Mononuclear cell (primary cell): ENCODE measurements at regions not wholly inside any gene's neighbourhood (a gene's known extent, or its start where the extent isn't known, plus 50 kb on each side); places are given as distances from the start of the nearest gene placed in this dataset.
"Not testable (repeated sequence)": the region's sequence is repeated elsewhere in the genome, so short reads cannot be mapped to it uniquely, and the experiment has no call there.

Source experiments
- H3K27me3 ChIP-seq: 2 replicates; pipeline ENCODE4 v1.6.0; 2011; ENCODE audit warnings: low read length, control low read depth; ENCODE audit not compliant: insufficient read depth
- H3K4me1 ChIP-seq: 2 replicates; pipeline ENCODE4 v1.5.1; 2011; ENCODE audit warnings: mild to moderate bottlenecking, low read length, control low read depth; ENCODE audit not compliant: insufficient read depth
- H3K4me3 ChIP-seq: 2 replicates; pipeline ENCODE4 v1.5.1; 2011; ENCODE audit warnings: mild to moderate bottlenecking, low read length, moderate library complexity
- H3K9me3 ChIP-seq: 2 replicates; pipeline ENCODE4 v1.5.1; 2011; ENCODE audit warnings: low read depth, mild to moderate bottlenecking, control low read depth, low read length

DNA sequence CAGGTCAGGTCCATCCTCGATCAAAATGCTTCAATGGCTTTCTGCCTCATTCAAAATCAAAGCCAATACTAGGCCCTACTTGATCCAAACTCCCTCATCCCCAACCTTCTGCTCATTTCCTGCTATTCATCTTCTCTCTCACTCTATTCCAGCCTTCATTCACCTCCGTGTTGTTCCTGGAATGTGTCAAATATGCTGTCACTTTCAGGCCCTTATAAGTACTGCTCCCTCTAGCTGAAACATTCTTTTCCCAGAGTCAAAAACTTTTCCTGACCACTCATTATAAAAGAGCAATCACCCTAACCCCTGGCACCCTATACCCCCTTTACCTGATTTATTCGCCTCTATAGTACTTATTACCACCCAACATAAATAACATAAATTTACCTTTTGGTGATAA, 303.7 kb upstream of the PMFBP1 start:
- H3K4me3 ChIP-seq = no peak overlapping the region
- H3K27me3 ChIP-seq = no peaks in the 10 kb centered on the region
- H3K9me3 ChIP-seq = no peaks in the 10 kb centered on the region
- H3K4me1 ChIP-seq = no peaks in the 10 kb centered on the region

DNA sequence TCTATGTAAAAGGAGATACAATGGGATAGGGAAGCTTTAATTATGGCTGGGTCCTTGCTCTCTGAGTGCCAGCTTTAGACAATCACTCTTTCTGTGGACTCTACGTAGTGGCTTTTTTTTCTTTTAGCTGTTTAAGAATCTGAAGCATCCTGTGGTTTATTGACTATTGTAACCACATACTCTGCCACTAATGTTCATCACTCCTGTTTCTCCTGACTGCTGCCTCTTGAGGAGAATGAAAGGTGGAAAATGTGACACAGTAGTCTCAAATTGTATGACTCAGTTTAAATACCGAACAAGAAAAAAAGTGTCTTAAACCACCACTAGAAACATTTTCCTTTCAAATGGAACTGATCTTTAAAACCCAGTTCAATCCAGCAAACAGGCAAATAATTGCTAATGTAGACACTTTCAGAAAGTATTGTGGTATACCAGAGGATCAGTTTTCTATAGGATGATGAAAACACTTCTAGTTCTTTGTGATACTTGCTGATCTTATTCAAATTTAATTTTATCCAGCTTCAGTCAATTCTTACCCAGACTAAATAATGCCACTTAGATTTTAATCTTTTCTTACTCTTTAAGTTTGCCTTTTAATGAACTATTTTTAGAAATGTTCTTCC, 302.7 kb upstream of the PMFBP1 start:
- Histone ChIP-seq H3K9me3 (no peaks in the 10 kb centered on the region), H3K4me3 (no peak overlapping the region), H3K27me3 (no peaks in the 10 kb centered on the region), H3K4me1 (no peaks in the 10 kb centered on the region)

DNA sequence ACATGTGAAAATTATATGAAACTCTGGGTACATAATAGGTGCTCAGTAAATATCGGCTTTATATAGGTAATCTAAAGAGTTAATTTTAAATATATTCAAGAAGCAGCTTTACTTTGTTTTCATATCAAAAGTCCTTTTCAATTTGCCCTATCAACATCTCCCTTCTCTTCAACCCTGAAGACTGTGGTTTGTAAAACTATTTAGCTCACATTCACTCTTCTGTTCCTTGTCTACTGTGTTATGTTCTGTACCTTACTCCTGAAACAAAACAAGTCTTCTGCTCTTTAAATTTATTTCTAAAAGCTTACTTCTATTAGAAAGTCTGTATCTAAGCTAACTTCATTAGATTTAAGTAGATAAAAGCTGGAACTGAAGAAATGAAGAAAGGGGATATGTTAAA, 301.7 kb upstream of the PMFBP1 start:
- H3K4me3 ChIP-seq = no peak overlapping the region
- H3K27me3 ChIP-seq = no peaks in the 10 kb centered on the region
- H3K4me1 ChIP-seq = no peaks in the 10 kb centered on the region
- H3K9me3 ChIP-seq = no peaks in the 10 kb centered on the region

DNA sequence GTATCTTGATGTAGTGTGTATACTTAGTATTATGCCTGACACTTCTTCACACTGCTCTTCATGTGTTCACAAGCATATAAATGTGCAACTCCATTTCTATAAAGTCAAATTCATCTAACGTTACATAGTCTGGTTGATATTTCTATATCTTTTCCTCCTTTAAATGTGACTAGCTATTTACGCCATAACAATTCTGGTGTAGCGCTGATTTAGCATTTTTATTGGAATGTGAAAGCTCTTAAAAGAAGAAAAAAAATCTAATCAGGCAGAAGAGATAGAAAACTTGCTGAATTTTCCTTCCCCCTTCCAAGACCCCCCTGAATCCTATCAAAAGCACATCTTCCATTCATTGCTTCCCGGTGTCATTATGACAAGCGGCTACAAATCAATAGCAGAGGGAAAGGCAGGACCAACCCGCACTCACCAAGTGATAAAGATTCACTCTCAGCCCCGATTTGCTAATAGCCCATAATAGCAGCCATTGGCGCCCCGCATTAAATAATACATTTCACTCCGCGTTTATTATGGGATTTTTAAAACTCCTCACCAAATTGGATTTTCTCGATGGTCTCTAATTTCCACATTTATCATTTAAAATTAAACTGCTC, 299.5 kb upstream of the PMFBP1 start:
- no peaks in the 10 kb centered on the region for H3K27me3 ChIP-seq
- H3K9me3 ChIP-seq = no peaks in the 10 kb centered on the region
- H3K4me3 ChIP-seq = no peak overlapping the region
- H3K4me1 ChIP-seq = no peaks in the 10 kb centered on the region

DNA sequence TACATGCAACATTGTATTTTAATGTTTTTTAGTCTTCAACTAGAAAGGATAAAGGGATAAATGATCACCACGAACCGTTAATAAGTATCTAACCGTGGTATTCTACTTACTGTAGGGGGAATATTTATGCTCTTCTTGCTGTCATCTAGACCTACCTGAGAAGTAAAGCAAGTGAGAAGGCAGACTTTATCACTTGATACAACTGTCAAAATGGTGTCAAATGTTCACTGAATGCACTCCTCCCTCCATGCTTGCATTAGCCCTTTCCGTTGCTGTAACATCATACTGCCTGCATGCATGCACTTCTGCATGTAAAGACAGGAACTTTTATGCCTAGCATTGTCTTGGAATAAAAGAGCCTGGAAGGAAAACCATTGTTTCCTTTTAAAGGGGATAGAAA, 298.6 kb upstream of the PMFBP1 start:
- Histone ChIP-seq H3K9me3 (no peaks in the 10 kb centered on the region), H3K4me1 (no peaks in the 10 kb centered on the region), H3K4me3 (no peak overlapping the region), H3K27me3 (no peaks in the 10 kb centered on the region)

DNA sequence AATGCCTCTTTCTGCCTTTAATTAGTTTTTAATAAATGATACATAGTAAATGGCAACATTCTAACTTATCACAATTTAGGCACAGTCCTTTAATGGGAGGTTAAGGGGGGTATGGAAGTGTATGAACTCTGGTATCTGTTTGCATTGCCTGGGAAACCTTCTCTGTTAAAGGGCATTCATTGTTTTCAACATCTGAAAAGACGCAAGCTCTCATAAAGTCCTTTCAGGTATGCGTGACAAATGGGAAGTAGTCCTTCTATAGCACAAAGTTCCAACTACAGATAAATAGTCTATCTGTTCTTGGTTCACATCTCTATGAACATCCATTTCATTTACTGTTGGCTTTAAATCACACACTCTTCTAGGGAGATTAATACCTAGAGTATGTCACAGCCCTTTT, 298.0 kb upstream of the PMFBP1 start:
- Histone ChIP-seq H3K9me3 (no peaks in the 10 kb centered on the region), H3K27me3 (no peaks in the 10 kb centered on the region), H3K4me1 (no peaks in the 10 kb centered on the region), H3K4me3 (no peak overlapping the region)

DNA sequence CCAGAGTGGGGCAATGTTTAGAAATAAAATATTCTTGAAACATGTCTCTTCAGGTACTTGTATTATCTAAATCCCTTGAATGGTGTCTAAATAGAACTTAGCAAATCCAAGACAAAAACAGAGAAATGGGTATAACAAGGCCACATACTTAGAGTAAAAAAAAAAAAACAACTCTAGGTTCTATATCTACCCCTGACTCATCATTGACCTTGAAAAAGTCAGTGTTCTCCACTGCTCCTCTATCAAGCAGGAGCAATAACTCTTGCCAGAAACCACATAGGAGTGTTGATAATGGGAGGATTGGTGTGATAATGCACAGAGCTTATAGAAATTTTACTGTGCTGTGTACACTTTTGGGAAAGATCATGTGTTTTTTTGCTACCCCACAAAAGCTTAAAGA, 296.6 kb upstream of the PMFBP1 start:
- Histone ChIP-seq H3K4me1 (no peaks in the 10 kb centered on the region), H3K27me3 (no peaks in the 10 kb centered on the region), H3K9me3 (no peaks in the 10 kb centered on the region), H3K4me3 (no peak overlapping the region)

DNA sequence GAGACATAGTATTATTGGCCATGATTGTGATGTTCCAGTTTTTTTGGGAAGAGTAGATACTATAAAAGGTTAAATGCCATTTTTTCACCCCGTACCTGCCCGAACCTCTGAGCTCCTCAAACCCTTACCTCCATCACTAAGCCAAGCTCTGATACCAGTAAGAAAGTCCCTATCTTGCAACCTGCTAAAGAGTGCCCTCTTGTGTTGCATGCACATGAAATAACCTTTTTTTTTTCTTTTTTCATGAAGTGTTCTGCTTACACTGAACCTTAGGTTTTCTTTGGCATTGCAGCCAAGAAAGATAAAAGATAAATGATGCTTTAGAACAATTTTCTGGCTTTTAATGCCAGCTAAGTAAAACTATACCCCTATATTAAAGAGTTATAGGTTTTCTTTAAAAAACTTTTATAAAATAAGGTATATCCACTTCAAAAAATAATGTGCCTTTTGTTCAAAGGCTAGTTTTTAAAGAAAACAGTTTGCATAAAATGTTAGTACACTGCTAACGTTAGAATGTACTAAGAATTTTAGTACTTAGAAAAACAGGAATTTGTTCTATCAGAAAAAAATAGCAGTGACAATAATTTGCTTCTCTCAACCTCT, 295.3 kb upstream of the PMFBP1 start:
- Histone ChIP-seq H3K4me3 (no peak overlapping the region), H3K9me3 (no peaks in the 10 kb centered on the region), H3K4me1 (no peaks in the 10 kb centered on the region), H3K27me3 (no peaks in the 10 kb centered on the region)

DNA sequence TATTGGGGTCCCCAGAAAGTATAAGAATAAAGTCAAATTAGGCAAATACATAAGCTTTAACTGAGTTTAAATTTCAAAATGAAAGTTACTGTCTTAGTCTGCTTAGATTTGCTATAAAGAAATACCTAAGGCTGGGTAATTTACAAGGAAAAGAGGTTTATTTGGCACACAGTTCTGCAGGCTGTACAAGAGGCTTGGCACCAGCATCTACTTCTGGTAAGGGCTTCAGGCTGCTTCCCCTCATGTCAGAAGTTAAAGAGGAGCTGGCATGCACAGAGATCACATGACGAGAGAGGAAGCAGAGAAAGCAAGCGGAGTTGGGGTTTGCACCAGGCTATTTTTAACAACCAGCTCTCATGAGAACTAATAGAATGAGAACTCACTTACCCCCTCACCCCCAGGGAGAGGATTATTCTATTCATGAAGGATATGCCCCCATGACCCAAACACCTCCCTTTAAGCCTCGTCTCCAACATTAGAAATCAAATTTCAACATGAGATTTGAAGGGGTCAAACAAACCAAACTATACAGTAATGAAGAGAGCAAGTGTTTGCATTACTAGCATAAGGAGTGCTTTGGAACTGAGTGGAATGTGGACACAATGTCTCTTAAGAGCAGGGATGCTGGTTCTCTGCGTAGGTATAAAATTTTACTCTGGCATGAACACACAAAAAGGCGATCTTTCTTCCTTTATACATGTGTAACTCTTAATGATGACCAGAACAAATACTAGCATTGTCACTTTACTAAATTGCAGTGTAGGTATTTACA, 292.8 kb upstream of the PMFBP1 start:
- no peak overlapping the region for H3K4me3 ChIP-seq
- no peaks in the 10 kb centered on the region for H3K27me3 ChIP-seq
- no peaks in the 10 kb centered on the region for H3K4me1 ChIP-seq
- no peaks in the 10 kb centered on the region for H3K9me3 ChIP-seq

DNA sequence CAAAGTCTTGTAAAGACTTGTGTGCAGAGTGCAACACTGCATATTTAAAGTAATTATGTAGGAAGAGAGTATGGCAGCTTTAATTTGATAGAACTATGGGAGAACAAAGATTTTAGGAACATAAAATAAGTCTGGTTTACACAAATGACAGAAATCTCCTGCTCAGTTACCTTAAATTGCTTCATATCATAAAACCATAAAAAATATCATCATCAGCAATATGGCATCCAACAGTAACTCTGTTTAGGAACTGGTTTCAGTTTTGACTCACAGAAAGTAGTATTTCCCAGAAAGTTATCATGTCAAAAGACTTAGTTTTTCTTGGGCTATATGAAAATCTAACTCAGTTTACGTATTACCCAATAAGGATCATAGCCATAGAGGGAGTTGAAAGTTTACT, 292.1 kb upstream of the PMFBP1 start:
- no peaks in the 10 kb centered on the region for H3K4me1 ChIP-seq
- H3K4me3 ChIP-seq = no peak overlapping the region
- no peaks in the 10 kb centered on the region for H3K9me3 ChIP-seq
- H3K27me3 ChIP-seq = no peaks in the 10 kb centered on the region

DNA sequence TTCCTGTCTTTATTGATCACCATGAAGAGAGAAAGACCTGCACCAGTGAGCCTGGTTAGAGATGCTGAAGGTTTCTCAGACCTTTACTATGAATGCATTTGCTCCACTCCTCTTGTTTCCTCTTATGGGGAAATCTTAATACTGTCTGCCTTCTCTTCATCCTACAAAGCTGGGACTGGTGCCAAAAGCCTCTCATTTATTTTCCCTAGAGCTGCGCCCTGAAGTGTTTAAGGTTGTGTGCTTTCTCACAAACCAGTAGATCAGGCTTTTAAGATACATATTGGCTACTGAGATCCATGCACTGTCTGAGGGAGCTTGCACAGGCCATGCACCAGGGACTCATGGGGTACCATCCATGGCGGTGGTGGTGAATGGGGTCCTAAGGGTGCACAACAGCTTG, 286.1 kb upstream of the PMFBP1 start:
- Histone ChIP-seq H3K9me3 (no peaks in the 10 kb centered on the region), H3K4me1 (no peaks in the 10 kb centered on the region), H3K27me3 (no peaks in the 10 kb centered on the region), H3K4me3 (no peak overlapping the region)

DNA sequence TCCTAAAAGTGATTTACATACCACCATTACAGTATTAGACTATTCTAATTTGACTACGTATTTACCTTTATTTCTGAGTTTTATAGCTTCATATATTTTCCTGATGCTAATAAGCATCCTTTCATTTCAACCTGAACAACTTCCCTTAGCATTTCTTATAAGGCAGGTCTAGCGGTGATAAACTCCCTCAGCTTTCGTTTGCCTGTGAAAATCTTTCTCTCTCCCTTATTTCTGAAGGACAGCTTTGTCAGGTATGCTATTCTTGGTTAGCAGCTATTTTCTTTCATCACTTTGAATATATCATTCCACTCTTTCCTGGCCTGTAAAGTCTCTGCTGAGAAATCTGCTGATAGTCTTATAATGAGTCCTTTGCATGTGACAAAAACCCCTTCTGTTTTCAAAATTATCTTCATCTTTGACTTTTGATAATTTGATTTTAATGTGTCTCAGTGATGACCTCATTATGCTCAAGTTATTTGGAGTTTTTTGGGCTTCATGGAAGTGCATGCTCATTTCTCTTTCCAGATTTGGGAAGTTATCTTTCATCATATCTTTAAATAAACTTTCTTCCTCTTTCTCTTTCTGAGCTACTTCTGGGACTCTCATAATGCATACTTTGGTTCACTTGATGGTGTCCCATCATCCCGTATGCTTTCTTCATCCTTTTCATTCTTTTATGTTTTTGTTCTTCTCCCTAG, 285.4 kb upstream of the PMFBP1 start:
- H3K27me3 ChIP-seq = no peaks in the 10 kb centered on the region
- no peaks in the 10 kb centered on the region for H3K4me1 ChIP-seq
- no peaks in the 10 kb centered on the region for H3K9me3 ChIP-seq
- H3K4me3 ChIP-seq = no peak overlapping the region

DNA sequence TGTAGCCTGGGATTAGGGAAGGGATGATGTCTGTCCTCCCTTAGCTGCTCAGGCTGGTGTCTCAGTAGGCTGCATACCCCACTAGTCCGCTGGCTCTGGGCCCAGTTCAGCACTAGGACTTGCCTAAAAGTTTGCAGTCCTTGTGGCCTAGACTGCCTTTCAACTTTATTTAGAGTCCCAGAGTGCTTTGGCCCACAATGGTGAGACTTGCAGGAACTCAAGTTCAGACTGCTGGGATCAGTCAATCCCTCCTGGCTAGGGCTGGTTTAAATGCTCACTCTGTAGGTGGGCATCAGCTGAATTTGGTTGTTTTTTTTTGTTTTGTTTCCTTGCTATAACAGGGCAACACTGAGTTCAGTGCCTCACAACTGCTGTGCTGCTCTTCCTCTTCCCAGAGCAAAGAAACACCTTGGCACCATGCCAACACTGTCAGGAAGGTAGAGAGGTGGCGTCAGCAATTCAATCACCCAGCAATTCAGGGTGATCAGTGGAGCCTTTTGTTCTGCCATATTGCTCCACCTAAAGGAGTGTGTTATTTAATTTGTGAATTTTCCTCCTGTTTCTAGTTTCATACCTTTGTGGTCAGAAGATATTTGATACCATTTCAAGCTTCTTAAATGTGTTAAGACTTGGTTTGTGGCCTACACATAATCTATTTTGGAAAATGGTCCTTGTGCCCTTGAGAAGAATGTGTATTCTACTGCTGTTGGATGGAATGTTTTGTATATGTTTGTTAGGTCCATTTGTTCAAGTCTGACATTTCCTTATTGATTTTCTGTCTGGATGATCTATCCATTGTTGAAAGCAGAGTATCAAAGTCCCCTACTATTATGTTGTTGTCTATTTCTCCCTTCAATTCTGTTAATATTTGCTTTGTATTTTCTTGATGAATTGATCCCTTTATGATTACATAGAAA, 284.0 kb upstream of the PMFBP1 start:
- Histone ChIP-seq H3K9me3 (peaks cover 11% of the 10 kb centered on the region), H3K27me3 (no peaks in the 10 kb centered on the region), H3K4me1 (no peaks in the 10 kb centered on the region), H3K4me3 (no peak overlapping the region)

DNA sequence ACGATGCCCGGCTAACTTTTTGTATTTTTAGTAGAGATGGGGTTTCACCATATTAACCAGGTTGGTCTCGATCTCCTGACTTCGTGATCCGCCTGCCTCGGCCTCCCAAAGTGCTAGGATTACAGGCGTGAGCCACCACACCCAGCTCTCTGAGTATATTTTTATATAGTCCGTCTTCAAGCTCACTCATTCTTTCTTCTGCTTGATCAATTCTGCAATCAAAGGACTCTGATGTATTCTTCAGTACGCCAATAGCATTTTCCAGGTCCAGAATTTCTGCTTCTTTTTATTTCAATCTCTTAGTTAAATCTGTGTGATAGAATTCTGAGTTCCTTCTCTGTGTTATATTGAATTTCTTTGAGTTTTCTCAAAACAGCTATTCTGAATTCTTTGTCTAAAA, 281.9 kb upstream of the PMFBP1 start:
- not testable (repeated sequence) for H3K27me3 ChIP-seq, H3K4me1 ChIP-seq, H3K4me3 ChIP-seq

More for the DNA sequence above, 281.9 kb upstream of the PMFBP1 start:
- H3K9me3 ChIP-seq = peaks cover 11% of the 10 kb centered on the region
